HEK293 (cell line): ENCODE measurements at regions not wholly inside any gene's neighbourhood (a gene's known extent, or its start where the extent isn't known, plus 50 kb on each side); places are given as distances from the start of the nearest gene placed in this dataset.

ENCODE experiments used
- CTCF ChIA-PET: fragments of 350-600 bp; formaldehyde crosslinking; extraction: SDS; loops from one replicate; lab custom pipeline; 2021; ENCODE audit warnings: antibody characterized with exemption; lab: Yijun Ruan, JAX
- POLR2A ChIA-PET: fragments of 300-600 bp; formaldehyde crosslinking; extraction: SDS; loops from one replicate; lab custom pipeline; 2020; ENCODE audit warnings: antibody characterized with exemption, inconsistent platforms; lab: Yijun Ruan, JAX
- H3K27ac ChIP-seq: fragments of 200-500 bp; sonication (Bioruptor generic); 2 replicates; pipeline ENCODE4 v1.5.1; 2014; ENCODE audit warnings: low read depth, low read length, control low read depth, inconsistent platforms; ENCODE audit errors: extremely low read depth
- H3K36me3 ChIP-seq, 2 experiments: fragments of 200-500 bp in 1 of 2; sonication (Bioruptor generic) in 1 of 2; 1 replicate in 1 of 2; 2 replicates in 1 of 2; pipeline ENCODE4 v1.5.1; 2014 to 2017; ENCODE audit warnings: inconsistent platforms in 2 of 2, low read length in 2 of 2; ENCODE audit not compliant: control insufficient read depth in 2 of 2, insufficient read depth in 1 of 2
- H3K4me1 ChIP-seq: fragments of 200-500 bp; sonication (Bioruptor generic); 2 replicates; pipeline ENCODE4 v1.5.1; 2014; ENCODE audit warnings: mild to moderate bottlenecking, low read length, inconsistent platforms; ENCODE audit not compliant: control insufficient read depth, insufficient read depth
- H3K4me3 ChIP-seq: 2 replicates; pipeline ENCODE4 v1.5.1; 2011; ENCODE audit warnings: low read depth, mild to moderate bottlenecking, control low read depth, low read length, moderate library complexity
- H3K9me3 ChIP-seq: fragments of 200-500 bp; sonication (Bioruptor generic); 2 replicates; pipeline ENCODE4 v1.5.1; 2014; ENCODE audit warnings: low read depth, low read length, inconsistent platforms; ENCODE audit not compliant: control insufficient read depth, insufficient read depth
- CTCF ChIP-seq: fragments of 450-650 bp; formaldehyde crosslinking; IDR thresholded peaks from 2 replicates; pipeline ENCODE4 v1.5.1; 2016; ENCODE audit warnings: missing biosample characterization, missing genetic modification characterization
- EGR2 ChIP-seq: fragments of 450-650 bp; formaldehyde crosslinking; IDR thresholded peaks from 2 replicates; pipeline ENCODE4 v1.5.1; 2016; ENCODE audit warnings: low read depth, missing biosample characterization, missing genetic modification characterization
- HOXD13 ChIP-seq: sonication (generic); formaldehyde crosslinking; IDR thresholded peaks from 2 replicates; pipeline ENCODE4 v1.8.0; 2022; ENCODE audit warnings: missing genetic modification reagents, borderline replicate concordance
- KLF7 ChIP-seq: fragments of 450-650 bp; formaldehyde crosslinking; IDR thresholded peaks from 2 replicates; pipeline ENCODE4 v1.5.1; 2016; ENCODE audit warnings: missing biosample characterization, missing genetic modification characterization, borderline replicate concordance
- KLF9 ChIP-seq: fragments of 450-650 bp; formaldehyde crosslinking; IDR thresholded peaks from 2 replicates; pipeline ENCODE4 v1.5.1; 2016; ENCODE audit warnings: missing biosample characterization, missing genetic modification characterization, low read depth
- MEIS1 ChIP-seq: sonication (generic); formaldehyde crosslinking; IDR thresholded peaks from 2 replicates; pipeline ENCODE4 v1.8.1; 2022; ENCODE audit warnings: missing genetic modification reagents, mild to moderate bottlenecking, borderline replicate concordance
- PRDM1 ChIP-seq: fragments of 450-650 bp; formaldehyde crosslinking; IDR thresholded peaks from 2 replicates; pipeline ENCODE4; 2016; ENCODE audit warnings: missing biosample characterization, missing genetic modification characterization
- SCRT1 ChIP-seq: fragments of 450-650 bp; formaldehyde crosslinking; IDR thresholded peaks from 2 replicates; pipeline ENCODE4 v1.5.1; 2016; ENCODE audit warnings: missing biosample characterization, missing genetic modification characterization, borderline replicate concordance
- ZBTB6 ChIP-seq: fragments of 450-650 bp; formaldehyde crosslinking; IDR thresholded peaks from 2 replicates; pipeline ENCODE4 v1.5.1; 2017; ENCODE audit warnings: missing biosample characterization, missing genetic modification characterization
- ZNF114 ChIP-seq: fragments of 450-650 bp; formaldehyde crosslinking; IDR thresholded peaks from 2 replicates; pipeline ENCODE4 v1.5.0; 2017; ENCODE audit warnings: missing biosample characterization, missing genetic modification characterization
- ZNF132 ChIP-seq: fragments of 450-650 bp; formaldehyde crosslinking; IDR thresholded peaks from 2 replicates; pipeline ENCODE4 v1.5.1; 2017; ENCODE audit warnings: missing biosample characterization, missing genetic modification characterization, borderline replicate concordance
- ZNF174 ChIP-seq: fragments of 450-650 bp; formaldehyde crosslinking; IDR thresholded peaks from 2 replicates; pipeline ENCODE4 v1.5.0; 2017; ENCODE audit warnings: missing biosample characterization, mild to moderate bottlenecking, missing genetic modification characterization
- ZNF175 ChIP-seq: fragments of 450-650 bp; formaldehyde crosslinking; IDR thresholded peaks from 2 replicates; pipeline ENCODE4 v1.5.1; 2016; ENCODE audit warnings: missing biosample characterization, missing genetic modification characterization
- ZNF19 ChIP-seq: fragments of 450-650 bp; formaldehyde crosslinking; IDR thresholded peaks from 2 replicates; pipeline ENCODE4; 2016; ENCODE audit warnings: missing biosample characterization, missing genetic modification characterization, low read depth
- ZNF24 ChIP-seq: fragments of 450-650 bp; formaldehyde crosslinking; IDR thresholded peaks from 2 replicates; pipeline ENCODE4 v1.5.1; 2016; ENCODE audit warnings: missing biosample characterization, missing genetic modification characterization
- ZNF266 ChIP-seq: fragments of 450-650 bp; formaldehyde crosslinking; IDR thresholded peaks from 2 replicates; pipeline ENCODE4 v1.5.1; 2016; ENCODE audit warnings: missing biosample characterization, missing genetic modification characterization, low read depth
- ZNF394 ChIP-seq: fragments of 450-650 bp; formaldehyde crosslinking; IDR thresholded peaks from 2 replicates; pipeline ENCODE4 v1.5.1; 2016; ENCODE audit warnings: missing biosample characterization, missing genetic modification characterization, mild to moderate bottlenecking, moderate library complexity, borderline replicate concordance
- ZNF626 ChIP-seq: fragments of 450-650 bp; sonication (Bioruptor Pico); formaldehyde crosslinking; IDR thresholded peaks from 2 replicates; pipeline ENCODE4 v1.5.1; 2018; ENCODE audit warnings: missing biosample characterization, missing genetic modification characterization, inconsistent platforms
- ZNF639 ChIP-seq: fragments of 450-650 bp; formaldehyde crosslinking; IDR thresholded peaks from 2 replicates; pipeline ENCODE4 v1.5.1; 2016; ENCODE audit warnings: missing biosample characterization, missing genetic modification characterization
- ZNF654 ChIP-seq: fragments of 450-650 bp; formaldehyde crosslinking; IDR thresholded peaks from 2 replicates; pipeline ENCODE4 v1.5.1; 2016; ENCODE audit warnings: low read depth, missing biosample characterization, missing genetic modification characterization
- ZNF830 ChIP-seq: fragments of 450-650 bp; IDR thresholded peaks from 2 replicates; pipeline ENCODE4 v1.5.0; 2018; ENCODE audit warnings: missing biosample characterization, missing genetic modification characterization, low read depth, mild to moderate bottlenecking, moderate library complexity
- ZSCAN23 ChIP-seq: fragments of 450-650 bp; formaldehyde crosslinking; IDR thresholded peaks from 2 replicates; pipeline ENCODE4 v1.5.1; 2016; ENCODE audit warnings: missing biosample characterization, missing genetic modification characterization
- TF ChIP-seq, protein P1 (sequence below): fragments of 450-650 bp; formaldehyde crosslinking; IDR thresholded peaks from 2 replicates; pipeline ENCODE4 v1.5.1; 2016; ENCODE audit warnings: missing biosample characterization, missing genetic modification characterization
- TF ChIP-seq, protein P2 (sequence below): fragments of 450-650 bp; formaldehyde crosslinking; IDR thresholded peaks from 2 replicates; pipeline ENCODE4; 2016; ENCODE audit warnings: missing biosample characterization, missing genetic modification characterization
- TF ChIP-seq, protein P3 (sequence below): fragments of 450-650 bp; formaldehyde crosslinking; IDR thresholded peaks from 2 replicates; pipeline ENCODE4 v1.5.1; 2016; ENCODE audit warnings: missing biosample characterization, missing genetic modification characterization

GRCh38 chr7:17590221-17590620 is 291.8 kb downstream of the AHR start:
- CTCF ChIA-PET: no interaction called here
- POLR2A ChIA-PET: no interaction called here
- H3K4me1 ChIP-seq: no peaks in the 10 kb centered on the region
- H3K27ac ChIP-seq: no peak overlapping the region
- H3K9me3 ChIP-seq: no peaks in the 10 kb centered on the region
- TF ChIP-seq ZNF174 (tag by site-specific recombination) (no peak), HOXD13 (CRISPR knock-in tag) (no peak), ZNF626 (tag by site-specific recombination) (no peak), ZBTB6 (tag by site-specific recombination) (no peak), ZNF639 (tag by site-specific recombination) (no peak), MEIS1 (CRISPR knock-in tag) (no peak), ZNF132 (tag by site-specific recombination) (no peak), ZNF19 (tag by site-specific recombination) (no peak), PRDM1 (tag by site-specific recombination) (no peak), ZNF24 (tag by site-specific recombination) (no peak), ZNF175 (no peak), ZNF830 (tag by site-specific recombination) (no peak), KLF9 (tag by site-specific recombination) (no peak), EGR2 (no peak), SCRT1 (tag by site-specific recombination) (no peak), KLF7 (tag by site-specific recombination) (no peak), ZNF266 (no peak), CTCF (tag by site-specific recombination) (no peak), ZNF654 (tag by site-specific recombination) (no peak), ZSCAN23 (tag by site-specific recombination) (no peak)
- TF ChIP-seq, all 188 proteins: peak for 0
- H3K36me3 ChIP-seq: no peaks in the 10 kb centered on the region
- H3K4me3 ChIP-seq: no peak overlapping the region

DNA sequence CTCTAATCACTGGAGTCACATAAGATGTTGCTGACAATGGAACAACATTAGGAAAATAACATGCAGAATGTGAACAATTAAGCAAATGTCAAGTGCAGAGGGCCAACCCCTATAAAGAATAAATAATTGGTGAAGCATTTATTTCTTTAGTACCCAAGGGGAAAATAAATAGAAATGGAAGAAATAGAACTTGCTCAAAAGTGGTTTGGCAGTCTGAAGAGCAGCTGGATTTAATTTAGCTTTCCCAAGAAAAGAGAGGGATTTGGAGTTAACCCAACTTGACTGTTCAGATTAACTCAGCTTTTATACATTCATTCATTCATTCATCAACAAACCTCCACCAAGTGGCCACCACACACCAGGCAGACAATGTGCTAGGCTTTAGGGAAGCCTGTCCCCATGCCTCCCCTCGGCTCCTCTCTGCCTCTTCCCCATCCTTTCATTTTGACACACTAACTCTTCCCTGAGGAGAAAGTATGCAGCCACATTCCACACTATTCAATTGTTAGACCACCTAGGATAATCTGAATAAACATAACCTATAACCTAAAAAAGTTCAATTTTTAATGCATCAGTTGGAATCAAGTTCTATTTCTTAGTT is 295.5 kb downstream of the AHR start:
- Histone ChIP-seq H3K9me3 (no peaks in the 10 kb centered on the region), H3K4me3 (no peak overlapping the region), H3K4me1 (no peaks in the 10 kb centered on the region), H3K36me3 (no peaks in the 10 kb centered on the region), H3K27ac (no peak overlapping the region)
- POLR2A ChIA-PET: no interaction called here
- CTCF ChIA-PET: no interaction called here
- TF ChIP-seq ZNF114 (tag by site-specific recombination): no peak
- TF ChIP-seq, protein P1, sequence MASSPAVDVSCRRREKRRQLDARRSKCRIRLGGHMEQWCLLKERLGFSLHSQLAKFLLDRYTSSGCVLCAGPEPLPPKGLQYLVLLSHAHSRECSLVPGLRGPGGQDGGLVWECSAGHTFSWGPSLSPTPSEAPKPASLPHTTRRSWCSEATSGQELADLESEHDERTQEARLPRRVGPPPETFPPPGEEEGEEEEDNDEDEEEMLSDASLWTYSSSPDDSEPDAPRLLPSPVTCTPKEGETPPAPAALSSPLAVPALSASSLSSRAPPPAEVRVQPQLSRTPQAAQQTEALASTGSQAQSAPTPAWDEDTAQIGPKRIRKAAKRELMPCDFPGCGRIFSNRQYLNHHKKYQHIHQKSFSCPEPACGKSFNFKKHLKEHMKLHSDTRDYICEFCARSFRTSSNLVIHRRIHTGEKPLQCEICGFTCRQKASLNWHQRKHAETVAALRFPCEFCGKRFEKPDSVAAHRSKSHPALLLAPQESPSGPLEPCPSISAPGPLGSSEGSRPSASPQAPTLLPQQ: no peak
- TF ChIP-seq, protein P2, sequence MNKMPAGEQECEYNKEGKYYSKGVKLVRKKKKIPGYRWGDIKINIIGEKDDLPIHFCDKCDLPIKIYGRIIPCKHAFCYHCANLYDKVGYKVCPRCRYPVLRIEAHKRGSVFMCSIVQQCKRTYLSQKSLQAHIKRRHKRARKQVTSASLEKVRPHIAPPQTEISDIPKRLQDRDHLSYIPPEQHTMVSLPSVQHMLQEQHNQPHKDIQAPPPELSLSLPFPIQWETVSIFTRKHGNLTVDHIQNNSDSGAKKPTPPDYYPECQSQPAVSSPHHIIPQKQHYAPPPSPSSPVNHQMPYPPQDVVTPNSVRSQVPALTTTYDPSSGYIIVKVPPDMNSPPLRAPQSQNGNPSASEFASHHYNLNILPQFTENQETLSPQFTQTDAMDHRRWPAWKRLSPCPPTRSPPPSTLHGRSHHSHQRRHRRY (tag by site-specific recombination): no peak
- no peak for TF ChIP-seq ZNF394 (tag by site-specific recombination)
- TF ChIP-seq, protein P3, sequence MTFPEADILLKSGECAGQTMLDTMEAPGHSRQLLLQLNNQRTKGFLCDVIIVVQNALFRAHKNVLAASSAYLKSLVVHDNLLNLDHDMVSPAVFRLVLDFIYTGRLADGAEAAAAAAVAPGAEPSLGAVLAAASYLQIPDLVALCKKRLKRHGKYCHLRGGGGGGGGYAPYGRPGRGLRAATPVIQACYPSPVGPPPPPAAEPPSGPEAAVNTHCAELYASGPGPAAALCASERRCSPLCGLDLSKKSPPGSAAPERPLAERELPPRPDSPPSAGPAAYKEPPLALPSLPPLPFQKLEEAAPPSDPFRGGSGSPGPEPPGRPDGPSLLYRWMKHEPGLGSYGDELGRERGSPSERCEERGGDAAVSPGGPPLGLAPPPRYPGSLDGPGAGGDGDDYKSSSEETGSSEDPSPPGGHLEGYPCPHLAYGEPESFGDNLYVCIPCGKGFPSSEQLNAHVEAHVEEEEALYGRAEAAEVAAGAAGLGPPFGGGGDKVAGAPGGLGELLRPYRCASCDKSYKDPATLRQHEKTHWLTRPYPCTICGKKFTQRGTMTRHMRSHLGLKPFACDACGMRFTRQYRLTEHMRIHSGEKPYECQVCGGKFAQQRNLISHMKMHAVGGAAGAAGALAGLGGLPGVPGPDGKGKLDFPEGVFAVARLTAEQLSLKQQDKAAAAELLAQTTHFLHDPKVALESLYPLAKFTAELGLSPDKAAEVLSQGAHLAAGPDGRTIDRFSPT: no peak
